ENCODE measurements at regions not wholly inside any gene's neighbourhood (a gene's known extent, or its start where the extent isn't known, plus 50 kb on each side); places are given as distances from the start of the nearest gene placed in this dataset.
"Not testable (repeated sequence)": the region's sequence is repeated elsewhere in the genome, so short reads cannot be mapped to it uniquely, and the experiment has no call there.

DNA sequence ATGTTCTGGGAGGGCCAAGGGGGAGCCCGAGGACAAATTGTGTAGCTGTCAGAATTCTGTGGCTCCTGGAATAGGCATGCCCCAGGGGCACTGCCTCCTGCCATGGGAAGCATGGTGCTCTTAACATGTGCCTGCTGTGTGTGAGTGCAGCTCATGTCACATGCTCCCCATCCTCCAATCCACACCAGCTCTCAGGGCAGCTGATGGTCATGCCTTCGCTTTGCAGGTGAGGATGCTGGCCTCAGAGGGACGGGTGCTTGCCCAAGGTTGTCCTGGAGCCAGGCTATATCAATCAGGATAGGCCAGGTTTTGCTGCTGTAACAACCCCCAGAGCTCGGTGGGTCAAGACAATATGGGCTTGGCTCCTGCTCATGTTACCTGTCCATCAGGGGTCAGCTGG, 303.4 kb downstream of the RPS24 start:
- no peaks in the 10 kb centered on the region for H3K9me3 ChIP-seq (ENCODE audit: low read depth, low read length)
- no peaks in the 10 kb centered on the region for H3K36me3 ChIP-seq (ENCODE audit: insufficient read depth, low read length)
- H3K9ac ChIP-seq (ENCODE audit: insufficient read length), result no peak overlapping the region
- no peak overlapping the region for H3K4me3 ChIP-seq
- H3K27ac ChIP-seq, result no peak overlapping the region
- DNase-seq (ENCODE audit: low read depth, low spot score), result no peak
- TF ChIP-seq EZH2 (IDR thresholded peaks at IDR 0.05) (no peak), POLR2AphosphoS5 (IDR thresholded peaks at IDR 0.05; ENCODE audit: borderline replicate concordance, low read depth, low read length) (no peak), FOXP2 (optimal IDR thresholded peaks at IDR 0.05; ENCODE audit: control extremely low read depth, extremely low read length, insufficient read depth) (no peak)

DNA sequence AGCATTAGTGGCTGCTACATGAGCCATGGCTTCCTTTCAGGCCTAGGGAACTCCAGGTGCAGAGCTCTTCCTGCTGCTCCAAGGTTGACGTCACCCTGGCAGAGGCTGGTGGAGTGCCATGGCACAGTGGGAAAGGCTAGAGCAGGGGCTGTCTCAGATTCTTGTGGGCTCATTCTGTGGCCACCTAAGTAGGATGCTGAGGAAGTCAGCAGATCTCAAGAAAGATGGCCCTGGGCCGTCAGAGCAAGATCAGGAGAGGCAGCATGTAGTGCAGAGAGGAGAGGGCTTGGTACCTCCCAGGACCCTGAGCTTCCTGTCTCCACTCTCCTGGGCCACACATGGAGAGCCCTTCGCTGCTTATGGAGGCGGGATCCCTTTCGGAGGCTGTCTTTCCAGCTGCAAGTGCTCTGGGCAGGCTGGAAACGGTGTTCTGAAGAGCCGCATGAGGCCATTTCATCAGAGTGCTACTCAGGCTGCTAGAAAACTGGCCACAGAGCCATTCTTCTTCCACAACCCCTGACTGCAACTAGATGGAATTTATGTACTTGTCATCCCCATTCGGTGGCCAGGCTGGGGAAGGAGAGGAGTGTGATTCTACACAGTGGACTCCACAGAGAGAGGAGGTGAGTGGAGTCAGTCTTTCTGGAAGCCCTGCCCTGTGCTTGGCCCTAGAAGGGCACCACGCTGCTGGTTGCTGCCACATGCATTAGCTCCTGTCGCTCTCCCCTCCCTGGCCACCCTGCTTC, 304.2 kb downstream of the RPS24 start:
- no peaks in the 10 kb centered on the region for H3K36me3 ChIP-seq (ENCODE audit: insufficient read depth, low read length)
- H3K4me3 ChIP-seq, result no peak overlapping the region
- DNase-seq (ENCODE audit: low read depth, low spot score), result no peak
- no peak overlapping the region for H3K27ac ChIP-seq
- H3K9me3 ChIP-seq (ENCODE audit: low read depth, low read length), result no peaks in the 10 kb centered on the region
- H3K9ac ChIP-seq (ENCODE audit: insufficient read length), result no peak overlapping the region
- no peak for TF ChIP-seq EZH2 (IDR thresholded peaks at IDR 0.05)
- TF ChIP-seq POLR2AphosphoS5 (IDR thresholded peaks at IDR 0.05; ENCODE audit: borderline replicate concordance, low read depth, low read length), result no peak
- TF ChIP-seq FOXP2 (optimal IDR thresholded peaks at IDR 0.05; ENCODE audit: control extremely low read depth, extremely low read length, insufficient read depth), result no peak

DNA sequence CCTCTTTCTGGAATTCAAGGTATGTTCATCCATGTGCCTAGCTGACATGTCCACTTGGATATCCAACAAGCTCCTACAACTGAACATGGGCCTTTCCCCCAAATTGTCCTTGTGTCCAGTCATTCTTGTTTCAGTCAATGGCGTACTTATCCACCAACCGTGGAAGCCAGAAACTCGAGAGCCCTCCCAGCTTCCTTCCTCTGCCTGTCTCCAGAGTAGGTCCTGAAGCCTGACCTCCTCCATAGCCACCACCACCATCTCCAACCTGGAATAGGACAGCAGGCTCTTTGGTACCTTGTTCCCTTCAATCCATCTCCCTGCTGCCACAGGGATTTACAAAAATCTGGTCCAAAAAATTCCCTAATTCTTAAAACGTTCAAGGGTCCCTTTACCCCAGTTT, 305.1 kb downstream of the RPS24 start:
- DNase-seq (ENCODE audit: low read depth, low spot score), result no peak
- no peak overlapping the region for H3K4me3 ChIP-seq
- no peak overlapping the region for H3K9ac ChIP-seq (ENCODE audit: insufficient read length)
- no peaks in the 10 kb centered on the region for H3K36me3 ChIP-seq (ENCODE audit: insufficient read depth, low read length)
- TF ChIP-seq FOXP2 (optimal IDR thresholded peaks at IDR 0.05; ENCODE audit: control extremely low read depth, extremely low read length, insufficient read depth) (no peak), EZH2 (IDR thresholded peaks at IDR 0.05) (no peak), POLR2AphosphoS5 (IDR thresholded peaks at IDR 0.05; ENCODE audit: borderline replicate concordance, low read depth, low read length) (no peak)
- no peak overlapping the region for H3K27ac ChIP-seq
- no peaks in the 10 kb centered on the region for H3K9me3 ChIP-seq (ENCODE audit: low read depth, low read length)

DNA sequence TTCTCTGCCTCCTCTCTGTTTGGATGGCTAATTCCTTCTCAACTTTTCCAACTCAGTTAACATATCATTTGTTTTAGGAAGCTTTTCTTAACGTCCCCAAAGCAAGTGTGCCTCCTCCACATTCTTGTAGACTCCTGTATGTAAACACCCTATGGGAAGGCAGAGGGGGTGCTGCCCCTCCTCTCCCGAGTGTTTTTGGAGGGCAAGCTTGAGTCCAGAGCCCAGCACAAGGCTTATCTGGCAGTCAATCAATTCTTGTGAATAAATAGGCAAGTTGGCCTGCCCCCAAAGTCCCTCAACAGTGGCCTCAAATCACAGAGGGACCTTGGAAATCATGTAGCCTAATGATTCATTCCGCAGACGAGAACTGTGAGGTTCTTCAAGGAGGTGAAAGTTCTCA, 305.6 kb downstream of the RPS24 start:
- no peak for DNase-seq (ENCODE audit: low read depth, low spot score)
- no peak for TF ChIP-seq EZH2 (IDR thresholded peaks at IDR 0.05)

DNA sequence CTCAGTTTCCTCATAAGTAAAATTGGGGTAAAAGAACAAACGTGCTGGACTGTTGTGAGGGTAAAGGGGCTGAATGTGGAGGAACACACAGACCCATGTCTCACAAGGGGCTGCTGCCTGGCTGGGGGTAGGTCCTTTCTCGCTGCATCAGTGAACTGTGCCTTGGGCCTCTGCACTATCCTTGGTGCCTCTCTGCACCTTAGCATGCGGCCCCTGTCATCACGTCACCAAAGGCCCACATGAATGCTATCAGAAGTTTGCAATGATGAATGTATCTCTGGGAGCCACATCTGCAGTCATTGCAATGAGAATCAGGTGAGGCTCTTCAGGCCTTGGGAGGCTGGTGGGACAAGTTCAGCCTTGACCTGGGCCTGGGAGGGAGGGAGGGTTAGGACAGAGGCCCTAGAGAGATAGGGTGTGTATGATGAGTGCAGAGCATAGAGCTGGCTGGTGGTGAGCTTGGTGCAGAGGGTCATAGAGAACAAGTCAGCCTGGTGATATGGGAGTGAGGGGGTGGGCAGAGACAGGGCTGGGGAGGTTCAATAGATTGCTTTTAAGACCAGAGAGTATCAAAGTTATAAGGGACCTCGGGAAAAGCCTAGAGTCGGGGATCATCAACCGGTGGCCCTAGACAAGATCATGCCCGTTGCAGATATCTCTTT, 308.4 kb downstream of the RPS24 start:
- H3K27ac ChIP-seq, result no peak overlapping the region
- H3K36me3 ChIP-seq (ENCODE audit: insufficient read depth, low read length), result no peaks in the 10 kb centered on the region
- TF ChIP-seq POLR2AphosphoS5 (IDR thresholded peaks at IDR 0.05; ENCODE audit: borderline replicate concordance, low read depth, low read length) (no peak), EZH2 (IDR thresholded peaks at IDR 0.05) (no peak)
- H3K9me3 ChIP-seq (ENCODE audit: low read depth, low read length), result no peaks in the 10 kb centered on the region
- H3K9ac ChIP-seq (ENCODE audit: insufficient read length), result no peak overlapping the region
- DNase-seq (ENCODE audit: low read depth, low spot score), result no peak
- no peak overlapping the region for H3K4me3 ChIP-seq

More for the DNA sequence above, 305.6 kb downstream of the RPS24 start:
- no peaks in the 10 kb centered on the region for H3K9me3 ChIP-seq (ENCODE audit: low read depth, low read length)
- H3K27ac ChIP-seq, result no peak overlapping the region
- H3K36me3 ChIP-seq (ENCODE audit: insufficient read depth, low read length), result no peaks in the 10 kb centered on the region
- no peak overlapping the region for H3K9ac ChIP-seq (ENCODE audit: insufficient read length)
- no peak overlapping the region for H3K4me3 ChIP-seq

DNA sequence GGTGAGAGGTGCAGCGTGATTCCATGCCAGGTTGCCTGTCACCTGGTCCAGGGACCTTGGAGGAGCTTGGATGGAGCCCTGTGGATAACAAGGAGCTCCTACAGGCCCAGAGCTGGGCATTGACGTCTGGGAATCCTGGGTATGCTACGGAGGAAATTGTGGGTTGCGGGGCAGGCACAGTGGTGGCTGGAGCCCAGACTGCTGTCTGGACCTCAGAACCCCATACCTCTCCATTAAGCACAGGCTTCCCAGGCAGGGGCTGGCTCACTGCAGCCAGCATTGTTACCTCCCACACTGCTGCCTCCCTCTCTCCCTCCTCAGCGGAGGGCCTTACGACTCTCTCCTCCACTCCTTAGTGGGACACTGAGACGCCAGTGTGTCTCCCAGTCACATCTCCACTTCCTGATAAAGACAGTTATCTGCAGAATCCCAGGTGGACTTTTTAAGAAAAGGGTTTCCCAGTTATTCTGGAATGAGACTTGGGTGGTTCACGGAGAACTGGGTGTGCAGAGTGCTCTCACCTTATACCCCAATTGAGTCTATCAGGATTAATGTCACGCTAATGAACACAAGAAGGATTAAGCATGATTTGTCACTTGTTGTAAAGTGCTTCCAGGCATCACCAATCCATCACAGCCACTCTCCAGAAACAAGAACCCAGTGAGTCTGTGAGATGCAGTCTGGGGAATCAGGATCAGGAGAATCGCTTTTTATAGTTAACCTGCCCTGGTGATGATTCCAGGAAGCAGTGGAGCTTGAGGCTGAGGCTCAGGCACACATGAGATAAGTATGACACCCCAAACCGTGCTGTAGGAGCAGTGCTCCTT, 309.4 kb downstream of the RPS24 start:
- TF ChIP-seq FOXP2 (optimal IDR thresholded peaks at IDR 0.05; ENCODE audit: control extremely low read depth, extremely low read length, insufficient read depth) (no peak), POLR2AphosphoS5 (IDR thresholded peaks at IDR 0.05; ENCODE audit: borderline replicate concordance, low read depth, low read length) (no peak), EZH2 (IDR thresholded peaks at IDR 0.05) (no peak)
- H3K9ac ChIP-seq (ENCODE audit: insufficient read length), result no peak overlapping the region
- H3K36me3 ChIP-seq (ENCODE audit: insufficient read depth, low read length), result no peaks in the 10 kb centered on the region
- H3K9me3 ChIP-seq (ENCODE audit: low read depth, low read length), result no peaks in the 10 kb centered on the region
- H3K27ac ChIP-seq, result no peak overlapping the region
- H3K4me3 ChIP-seq, result no peak overlapping the region
- no peak for DNase-seq (ENCODE audit: low read depth, low spot score)

DNA sequence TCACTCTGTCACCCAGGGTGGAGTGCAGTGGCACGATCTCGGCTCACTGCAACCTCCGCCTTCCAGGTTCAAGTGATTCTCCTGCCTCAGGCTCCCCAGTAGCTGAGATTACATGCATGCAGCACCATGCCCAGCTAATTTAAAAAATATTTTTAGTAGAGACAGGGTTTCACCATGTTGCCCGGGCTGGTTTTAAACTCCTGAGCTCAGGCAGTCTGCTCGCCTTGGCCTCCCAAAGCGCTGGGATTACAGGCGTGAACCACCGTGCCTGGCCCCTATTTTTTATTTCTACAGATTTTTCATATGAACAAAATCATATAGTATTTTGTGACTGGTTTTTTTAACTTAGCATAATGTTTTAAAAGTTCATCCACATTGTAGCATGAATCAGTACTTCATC, 310.6 kb downstream of the RPS24 start:
- H3K9me3 ChIP-seq (ENCODE audit: low read depth, low read length); H3K36me3 ChIP-seq (ENCODE audit: insufficient read depth, low read length); H3K4me3 ChIP-seq; H3K9ac ChIP-seq (ENCODE audit: insufficient read length); H3K27ac ChIP-seq; DNase-seq (ENCODE audit: low read depth, low spot score): not testable (repeated sequence)

DNA sequence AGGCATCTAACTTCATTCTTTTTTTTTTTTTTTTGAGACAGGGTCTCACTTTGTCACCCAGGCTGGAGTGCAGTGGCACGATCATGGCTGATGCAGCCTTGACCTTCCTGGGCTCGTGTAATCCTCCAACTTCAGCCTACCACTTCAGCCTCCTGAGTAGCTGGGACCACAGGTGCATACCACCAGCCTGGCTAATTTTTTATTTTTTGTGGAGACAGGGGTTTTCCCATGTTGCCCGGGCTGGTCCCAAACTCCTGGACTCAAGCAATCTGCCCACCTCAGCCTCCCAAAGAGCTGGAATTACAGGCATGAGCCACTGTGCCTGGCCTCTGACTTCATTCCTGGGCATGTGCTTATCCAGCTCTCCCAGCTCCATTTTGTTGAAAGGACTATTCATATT, 311.9 kb downstream of the RPS24 start:
- not testable (repeated sequence) for H3K27ac ChIP-seq; H3K9me3 ChIP-seq (ENCODE audit: low read depth, low read length); DNase-seq (ENCODE audit: low read depth, low spot score); H3K4me3 ChIP-seq; H3K9ac ChIP-seq (ENCODE audit: insufficient read length); H3K36me3 ChIP-seq (ENCODE audit: insufficient read depth, low read length)

DNA sequence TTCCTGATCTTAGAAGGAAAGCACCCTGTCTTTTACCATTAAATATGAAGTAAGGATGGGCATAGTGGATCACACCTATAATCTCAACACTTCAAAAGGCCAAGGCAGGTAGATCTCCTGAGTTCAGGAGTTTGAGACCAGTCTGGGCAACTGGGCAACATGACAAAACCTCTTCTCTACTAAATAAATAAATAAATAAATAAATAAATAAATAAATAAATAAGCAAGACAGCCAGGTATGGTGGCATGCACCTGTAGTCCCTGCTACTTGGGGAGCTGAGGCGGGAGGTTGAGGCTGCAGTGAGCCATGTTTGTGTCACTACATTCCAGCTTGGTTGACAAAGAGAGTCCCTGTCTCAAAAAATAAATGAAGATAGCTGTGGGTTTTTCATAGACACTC, 313.1 kb downstream of the RPS24 start:
- H3K4me3 ChIP-seq, result no peak overlapping the region
- TF ChIP-seq FOXP2 (optimal IDR thresholded peaks at IDR 0.05; ENCODE audit: control extremely low read depth, extremely low read length, insufficient read depth), result no peak
- TF ChIP-seq POLR2AphosphoS5 (IDR thresholded peaks at IDR 0.05; ENCODE audit: borderline replicate concordance, low read depth, low read length), result no peak
- no peak for TF ChIP-seq EZH2 (IDR thresholded peaks at IDR 0.05)

More for the DNA sequence above, 313.1 kb downstream of the RPS24 start:
- no peak for DNase-seq (ENCODE audit: low read depth, low spot score)
- Histone ChIP-seq H3K9ac (ENCODE audit: insufficient read length) (no peak overlapping the region), H3K36me3 (ENCODE audit: insufficient read depth, low read length) (no peaks in the 10 kb centered on the region), H3K9me3 (ENCODE audit: low read depth, low read length) (no peaks in the 10 kb centered on the region), H3K27ac (no peak overlapping the region)

All from SK-N-MC (cell line).